Prostate gland (tissue), 2 donors: ENCODE measurements at regions not wholly inside any gene's neighbourhood (a gene's known extent, or its start where the extent isn't known, plus 50 kb on each side); places are given as distances from the start of the nearest gene placed in this dataset.

Experiments
- DNase-seq: peaks from one replicate; pipeline ENCODE4 v3.0.0-alpha.2; 2019; ENCODE audit warnings: low spot score
- H3K27ac ChIP-seq, 2 donors: fragments of 200-600 bp; sonication (generic); 2 replicates each; pipeline ENCODE4 v1.5.1; 2017 to 2019
- H3K27me3 ChIP-seq: fragments of 200-600 bp; sonication (generic); replicated peaks from 2 replicates; pipeline ENCODE4 v1.5.1; 2019; ENCODE audit not compliant: insufficient read depth
- H3K36me3 ChIP-seq, 2 donors: fragments of 200-600 bp; sonication (generic); 1 replicate in 1 of 2; 2 replicates in 1 of 2; pipeline versions ENCODE4 v1.5.1 to v1.8.1; 2017 to 2019
- H3K4me1 ChIP-seq: fragments of 200-600 bp; sonication (generic); replicated peaks from 2 replicates; pipeline ENCODE4 v1.5.1; 2019
- H3K4me3 ChIP-seq, 2 donors: fragments of 200-600 bp; sonication (generic); 2 replicates each; pipeline ENCODE4 v1.5.1; 2017 to 2019
- H3K9me3 ChIP-seq: fragments of 200-600 bp; sonication (generic); 2 replicates; pipeline ENCODE4 v1.5.1; 2017
- CTCF ChIP-seq, 4 experiments: fragments of 200-600 bp in 2 of 4; fragments of 450-650 bp in 2 of 4; sonication (generic) in 2 of 4; IDR thresholded peaks; 1 replicate in 3 of 4; 2 replicates in 1 of 4; pipeline ENCODE4 v1.5.1; 2016 to 2019; ENCODE audit warnings: antibody characterized with exemption in 4 of 4, mild to moderate bottlenecking in 2 of 4, moderate library complexity in 2 of 4
- POLR2A ChIP-seq: fragments of 450-650 bp; IDR thresholded peaks from one replicate; pipeline ENCODE4 v1.6.1; 2016; ENCODE audit warnings: antibody characterized with exemption, mild to moderate bottlenecking
- POLR2AphosphoS5 ChIP-seq: sonication (generic); formaldehyde crosslinking; IDR thresholded peaks from one replicate; pipeline ENCODE4 v1.6.1; 2017; ENCODE audit warnings: antibody characterized with exemption
- WGBS: methylation state at CpG from one replicate; pipeline ENCODE4 v1.1.5; 2018; 5-methylcytosine and 5-hydroxymethylcytosine counted together
- intact Hi-C: fragments of 100-400 bp; cut with DNase I; formaldehyde crosslinking; loops from one replicate; pipeline ENCODE4 v1.14.2; 2022

- intact Hi-C loops = no loop called here
- no peaks in the 10 kb centered on the region for H3K4me1 ChIP-seq
Measured at GRCh38 chr6:146890644-146891434, 292.1 kb downstream of the ADGB start.

GRCh38 chr6:146891615-146892265, 293.0 kb downstream of the ADGB start:
- no peaks in the 10 kb centered on the region for H3K4me1 ChIP-seq
- H3K27me3 ChIP-seq = no peaks in the 10 kb centered on the region
- no peak overlapping the region for H3K27ac ChIP-seq
- no peak overlapping the region for H3K4me3 ChIP-seq
- TF ChIP-seq POLR2A (no peak), CTCF (IDR thresholded peaks at IDR 0.05) (no peak), POLR2AphosphoS5 (no peak)
- intact Hi-C loops = no loop called here
- WGBS = 84% methylated on average over 3 of the region's 3 CpGs
- no peaks in the 10 kb centered on the region for H3K36me3 ChIP-seq
- H3K9me3 ChIP-seq = no peaks in the 10 kb centered on the region
- DNase-seq = no peak

More at GRCh38 chr6:146890644-146891434, 292.1 kb downstream of the ADGB start:
- no peak overlapping the region for H3K4me3 ChIP-seq
- no peaks in the 10 kb centered on the region for H3K36me3 ChIP-seq
- H3K27me3 ChIP-seq = no peaks in the 10 kb centered on the region
- H3K27ac ChIP-seq = no peak overlapping the region
- 88% methylated on average over 9 of the region's 9 CpGs for WGBS
- no peaks in the 10 kb centered on the region for H3K9me3 ChIP-seq
- TF ChIP-seq CTCF (IDR thresholded peaks at IDR 0.05) (no peak), POLR2AphosphoS5 (no peak), POLR2A (no peak)
- no peak for DNase-seq

GRCh38 chr6:146892283-146892612, 293.5 kb downstream of the ADGB start:
- Histone ChIP-seq H3K4me1 (no peaks in the 10 kb centered on the region), H3K36me3 (no peaks in the 10 kb centered on the region), H3K27me3 (no peaks in the 10 kb centered on the region), H3K4me3 (no peak overlapping the region), H3K9me3 (no peaks in the 10 kb centered on the region), H3K27ac (no peak overlapping the region)
- 28% methylated on average over 1 of the region's 1 CpG for WGBS
- no peak for TF ChIP-seq POLR2AphosphoS5
- TF ChIP-seq CTCF (IDR thresholded peaks at IDR 0.05) = no peak
- TF ChIP-seq POLR2A = no peak
- no peak for DNase-seq
- intact Hi-C loops = no loop called here

- H3K4me3 ChIP-seq = no peak overlapping the region
- no peaks in the 10 kb centered on the region for H3K27me3 ChIP-seq
- no peaks in the 10 kb centered on the region for H3K36me3 ChIP-seq
- H3K9me3 ChIP-seq = no peaks in the 10 kb centered on the region
- no peaks in the 10 kb centered on the region for H3K4me1 ChIP-seq
- intact Hi-C loops = no loop called here
- TF ChIP-seq CTCF (IDR thresholded peaks at IDR 0.05) (no peak), POLR2A (no peak), POLR2AphosphoS5 (no peak)
- H3K27ac ChIP-seq = no peak overlapping the region
- no peak for DNase-seq
- 100% methylated on average over 2 of the region's 2 CpGs for WGBS
Measured at GRCh38 chr6:146892613-146893401, 294.0 kb downstream of the ADGB start.
